ENCODE measurements at regions not wholly inside any gene's neighbourhood (a gene's known extent, or its start where the extent isn't known, plus 50 kb on each side); places are given as distances from the start of the nearest gene placed in this dataset.

GRCh38 chr9:118401546-118401945 is 697.3 kb downstream of the TLR4 start:
- TF ChIP-seq OSR1 (CRISPR knock-in tag; IDR thresholded peaks at IDR 0.05) (no peak), TOX (CRISPR knock-in tag; IDR thresholded peaks at IDR 0.05; ENCODE audit: borderline replicate concordance) (no peak), ISL1 (CRISPR knock-in tag; IDR thresholded peaks at IDR 0.05) (no peak), CSDC2 (CRISPR knock-in tag; IDR thresholded peaks at IDR 0.05) (no peak)
